GM10266 (cell line): ENCODE measurements at regions not wholly inside any gene's neighbourhood (a gene's known extent, or its start where the extent isn't known, plus 50 kb on each side); places are given as distances from the start of the nearest gene placed in this dataset.

Source experiments
- DNase-seq: peaks from one replicate; pipeline ENCODE4 v3.0.0; 2012; ENCODE audit errors: extremely low spot score
- TF ChIP-seq, protein P1 (sequence below): IDR thresholded peaks from 2 replicates; pipeline ENCODE4 v1.5.1; 2012; ENCODE audit warnings: mild to moderate bottlenecking, low read depth; ENCODE audit not compliant: control insufficient read depth, insufficient read depth; ENCODE audit errors: missing control alignments

DNA sequence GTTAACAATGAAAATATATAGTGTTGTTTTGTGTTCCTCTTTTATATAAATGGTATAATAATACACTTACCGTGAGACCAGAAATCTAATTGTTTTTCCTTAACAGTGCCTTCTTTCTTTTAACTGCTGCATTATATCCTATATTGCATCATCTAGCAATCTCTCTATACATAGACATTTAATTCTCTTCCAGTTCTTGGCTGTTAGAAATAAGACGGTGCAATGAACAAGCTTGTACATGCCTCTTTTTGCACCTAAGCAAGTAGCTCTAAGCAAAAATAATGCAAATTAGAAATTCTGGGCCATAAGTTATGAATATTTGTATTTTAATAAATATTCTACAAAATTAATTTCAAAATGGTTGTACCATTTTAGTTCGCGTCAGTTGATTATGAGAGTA lies 55.9 kb upstream of the AHR start:
- TF ChIP-seq, protein P1, sequence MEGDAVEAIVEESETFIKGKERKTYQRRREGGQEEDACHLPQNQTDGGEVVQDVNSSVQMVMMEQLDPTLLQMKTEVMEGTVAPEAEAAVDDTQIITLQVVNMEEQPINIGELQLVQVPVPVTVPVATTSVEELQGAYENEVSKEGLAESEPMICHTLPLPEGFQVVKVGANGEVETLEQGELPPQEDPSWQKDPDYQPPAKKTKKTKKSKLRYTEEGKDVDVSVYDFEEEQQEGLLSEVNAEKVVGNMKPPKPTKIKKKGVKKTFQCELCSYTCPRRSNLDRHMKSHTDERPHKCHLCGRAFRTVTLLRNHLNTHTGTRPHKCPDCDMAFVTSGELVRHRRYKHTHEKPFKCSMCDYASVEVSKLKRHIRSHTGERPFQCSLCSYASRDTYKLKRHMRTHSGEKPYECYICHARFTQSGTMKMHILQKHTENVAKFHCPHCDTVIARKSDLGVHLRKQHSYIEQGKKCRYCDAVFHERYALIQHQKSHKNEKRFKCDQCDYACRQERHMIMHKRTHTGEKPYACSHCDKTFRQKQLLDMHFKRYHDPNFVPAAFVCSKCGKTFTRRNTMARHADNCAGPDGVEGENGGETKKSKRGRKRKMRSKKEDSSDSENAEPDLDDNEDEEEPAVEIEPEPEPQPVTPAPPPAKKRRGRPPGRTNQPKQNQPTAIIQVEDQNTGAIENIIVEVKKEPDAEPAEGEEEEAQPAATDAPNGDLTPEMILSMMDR, result no peak
- DNase-seq, result no peak

DNA sequence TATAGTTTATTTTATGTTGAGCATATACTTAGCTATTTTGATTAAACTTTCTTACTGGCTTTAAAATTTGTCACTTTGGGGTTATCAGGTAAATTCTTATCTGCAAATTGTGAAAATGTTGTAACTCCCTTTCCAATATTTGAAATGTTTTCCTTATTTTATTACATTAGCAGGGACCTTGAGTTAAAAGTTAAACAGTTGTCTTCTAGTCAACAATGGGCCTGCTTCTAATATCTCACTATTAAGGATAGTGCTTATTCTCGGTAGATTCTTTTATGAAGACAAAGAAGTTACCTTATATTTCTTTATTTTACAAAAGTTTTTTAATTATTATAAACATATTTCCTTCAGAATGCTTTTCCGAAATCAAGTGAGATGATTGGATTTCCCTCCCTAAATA lies 53.7 kb upstream of the AHR start:
- TF ChIP-seq, protein P1, result no peak

DNA sequence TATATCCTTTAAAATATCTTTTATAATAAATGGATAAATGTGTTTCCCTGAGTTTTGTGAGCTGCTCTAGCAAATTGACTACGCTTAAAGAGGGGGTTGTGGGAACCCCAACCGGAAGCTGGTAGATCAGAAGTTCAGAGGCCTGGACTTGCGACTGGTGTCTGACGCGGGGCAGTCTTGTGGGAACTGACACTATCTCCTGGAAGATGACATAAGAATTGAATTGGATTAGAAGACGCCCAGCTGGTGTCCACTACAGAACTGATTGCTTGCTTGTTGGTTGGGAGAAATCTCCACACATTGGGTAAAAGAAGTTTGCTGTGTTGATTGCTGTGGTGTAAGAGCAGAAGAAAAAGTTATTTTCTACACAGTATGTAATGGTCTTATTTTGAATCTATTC lies 51.1 kb upstream of the AHR start:
- TF ChIP-seq, protein P1, result no peak
- DNase-seq, result no peak

More for the DNA sequence above, 53.7 kb upstream of the AHR start:
- DNase-seq, result no peak

DNA sequence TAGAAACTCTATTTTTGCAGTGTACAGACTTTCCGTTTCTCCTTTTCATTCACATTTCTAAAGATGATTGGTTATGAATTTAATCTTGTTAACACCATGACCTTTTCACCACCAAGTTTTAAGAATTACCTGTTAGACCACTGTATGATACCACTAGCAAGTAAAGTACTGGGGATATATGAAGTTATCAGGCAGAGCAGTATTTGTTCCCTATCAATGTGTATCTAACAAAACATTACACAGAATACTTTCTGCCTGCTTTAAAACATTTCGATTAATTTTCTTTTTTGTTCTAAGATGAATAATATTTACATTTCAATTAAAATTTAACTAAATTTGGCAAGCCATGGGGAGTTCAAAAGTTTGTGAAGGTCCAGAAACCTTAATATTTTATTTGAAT lies 49.9 kb upstream of the AHR start:
- DNase-seq, result no peak
- TF ChIP-seq, protein P1, result no peak
